OCI-LY3 (cell line): ENCODE measurements at regions not wholly inside any gene's neighbourhood (a gene's known extent, or its start where the extent isn't known, plus 50 kb on each side); places are given as distances from the start of the nearest gene placed in this dataset.

Experiments
- H2AFZ ChIP-seq: fragments of 200-600, 300-600 bp; shearing (Covaris generic); 2 replicates; pipeline ENCODE4 v1.6.0; 2014; ENCODE audit warnings: antibody characterized with exemption, low read depth, low read length
- H3K27ac ChIP-seq: fragments of 200-600, 300-600 bp; sonication (generic); 2 replicates; pipeline ENCODE4 v1.5.1; 2014; ENCODE audit warnings: mild to moderate bottlenecking, low read length, moderate library complexity, mixed read lengths
- H3K27me3 ChIP-seq: fragments of 200-600, 300-600 bp; sonication (generic); 2 replicates; pipeline ENCODE4 v1.6.1; 2014; ENCODE audit warnings: low read depth, low read length, mixed read lengths
- H3K36me3 ChIP-seq: fragments of 200-600, 300-600 bp; sonication (generic); replicated peaks from 2 replicates; pipeline ENCODE3; 2014; ENCODE audit warnings: low read depth, low read length, mixed read lengths
- H3K4me1 ChIP-seq: fragments of 300-600, 200-600 bp; sonication (generic); 2 replicates; pipeline ENCODE4 v1.6.1; 2014; ENCODE audit warnings: low read length, mixed read lengths
- H3K4me2 ChIP-seq: fragments of 200-600, 300-600 bp; sonication (generic); 2 replicates; pipeline ENCODE4 v1.6.1; 2014; ENCODE audit warnings: low read length, mixed read lengths
- H3K4me3 ChIP-seq: fragments of 300-600, 200-600 bp; sonication (generic); 2 replicates; pipeline ENCODE4 v1.5.1; 2014; ENCODE audit warnings: antibody characterized with exemption, mild to moderate bottlenecking, low read length, moderate library complexity
- H3K79me2 ChIP-seq: fragments of 300-600, 200-600 bp; shearing (Covaris generic); 2 replicates; pipeline ENCODE4 v1.6.1; 2014; ENCODE audit warnings: mild to moderate bottlenecking, low read length, mixed read lengths
- H3K9ac ChIP-seq: fragments of 300-600, 200-600 bp; shearing (Covaris generic); 2 replicates; pipeline ENCODE4 v1.6.0; 2014; ENCODE audit warnings: mild to moderate bottlenecking, low read length, moderate library complexity
- H3K9me3 ChIP-seq: fragments of 200-600, 300-600 bp; shearing (Covaris generic); 2 replicates; pipeline ENCODE4 v1.6.1; 2014; ENCODE audit warnings: low read length, mixed read lengths; ENCODE audit not compliant: insufficient read depth
- H4K20me1 ChIP-seq: fragments of 200-600, 300-600 bp; sonication (generic); 2 replicates; pipeline ENCODE4 v1.6.1; 2016; ENCODE audit warnings: low read length, mixed read lengths; ENCODE audit not compliant: insufficient read depth
- CTCF ChIP-seq: fragments of 200-600, 300-600 bp; sonication (generic); IDR thresholded peaks from 2 replicates; pipeline ENCODE4 v1.5.1; 2014; ENCODE audit warnings: antibody characterized with exemption, low read length, low read depth
- EZH2phosphoT487 ChIP-seq: fragments of 200-600 bp; shearing (Covaris generic); IDR thresholded peaks from 2 replicates; pipeline ENCODE4 v1.6.1; 2018; ENCODE audit warnings: antibody characterized with exemption, mixed run types, low read depth

GRCh38 chr3:115553796-115554486 is 69.4 kb upstream of the GAP43 start:
- H4K20me1 ChIP-seq, result no peaks in the 10 kb centered on the region
- H3K4me2 ChIP-seq, result no peak overlapping the region
- H3K27me3 ChIP-seq, result no peaks in the 10 kb centered on the region
- H3K4me1 ChIP-seq, result no peaks in the 10 kb centered on the region
- H3K27ac ChIP-seq, result no peak overlapping the region
- no peak for TF ChIP-seq EZH2phosphoT487
- no peak for TF ChIP-seq CTCF
- no peak overlapping the region for H3K4me3 ChIP-seq
- H3K9me3 ChIP-seq, result no peaks in the 10 kb centered on the region
- H3K9ac ChIP-seq, result no peak overlapping the region
- H3K79me2 ChIP-seq, result no peaks in the 10 kb centered on the region
- H3K36me3 ChIP-seq, result no peaks in the 10 kb centered on the region
- H2AFZ ChIP-seq, result no peak overlapping the region

GRCh38 chr3:115554487-115554807 is 68.9 kb upstream of the GAP43 start:
- H3K4me3 ChIP-seq, result no peak overlapping the region
- H3K4me2 ChIP-seq, result no peak overlapping the region
- H3K4me1 ChIP-seq, result no peaks in the 10 kb centered on the region
- H3K27me3 ChIP-seq, result no peaks in the 10 kb centered on the region
- no peaks in the 10 kb centered on the region for H3K36me3 ChIP-seq
- H3K27ac ChIP-seq, result no peak overlapping the region
- no peaks in the 10 kb centered on the region for H4K20me1 ChIP-seq
- H2AFZ ChIP-seq, result no peak overlapping the region
- H3K79me2 ChIP-seq, result no peaks in the 10 kb centered on the region
- no peaks in the 10 kb centered on the region for H3K9me3 ChIP-seq
- no peak overlapping the region for H3K9ac ChIP-seq
- TF ChIP-seq CTCF (no peak), EZH2phosphoT487 (no peak)

GRCh38 chr3:115562636-115563267 is 60.6 kb upstream of the GAP43 start:
- no peak overlapping the region for H3K27ac ChIP-seq
- H2AFZ ChIP-seq, result no peak overlapping the region
- H3K79me2 ChIP-seq, result no peaks in the 10 kb centered on the region
- no peaks in the 10 kb centered on the region for H4K20me1 ChIP-seq
- no peak overlapping the region for H3K4me3 ChIP-seq
- no peak overlapping the region for H3K4me2 ChIP-seq
- H3K4me1 ChIP-seq, result no peaks in the 10 kb centered on the region
- no peak overlapping the region for H3K9ac ChIP-seq
- no peaks in the 10 kb centered on the region for H3K27me3 ChIP-seq
- H3K36me3 ChIP-seq, result no peaks in the 10 kb centered on the region
- TF ChIP-seq CTCF, result no peak
- TF ChIP-seq EZH2phosphoT487, result no peak
- H3K9me3 ChIP-seq, result no peaks in the 10 kb centered on the region

GRCh38 chr3:115563984-115564383 is 59.3 kb upstream of the GAP43 start:
- no peak overlapping the region for H2AFZ ChIP-seq
- no peak for TF ChIP-seq EZH2phosphoT487
- TF ChIP-seq CTCF, result no peak

More at GRCh38 chr3:115563984-115564383, 59.3 kb upstream of the GAP43 start:
- no peaks in the 10 kb centered on the region for H3K79me2 ChIP-seq
- no peak overlapping the region for H3K4me2 ChIP-seq
- H3K4me3 ChIP-seq, result no peak overlapping the region
- no peaks in the 10 kb centered on the region for H4K20me1 ChIP-seq
- H3K9ac ChIP-seq, result no peak overlapping the region
- no peaks in the 10 kb centered on the region for H3K27me3 ChIP-seq
- no peaks in the 10 kb centered on the region for H3K36me3 ChIP-seq
- no peak overlapping the region for H3K27ac ChIP-seq
- no peaks in the 10 kb centered on the region for H3K9me3 ChIP-seq
- no peaks in the 10 kb centered on the region for H3K4me1 ChIP-seq
